ENCODE measurements at regions not wholly inside any gene's neighbourhood (a gene's known extent, or its start where the extent isn't known, plus 50 kb on each side); places are given as distances from the start of the nearest gene placed in this dataset.

- DNase-seq = no peak
- in situ Hi-C loops (cut with HindIII; ENCODE audit: low pct_ligation_motif_present, low sequenced_read_pairs) = no loop called here
- TF ChIP-seq CTCF (IDR thresholded peaks at IDR 0.05; ENCODE audit: low read depth, low read length, missing control alignments) = no peak
These were observed 279.1 kb upstream of the FMN2 start for GRCh38 chr1:239812580-239812979.

GRCh38 chr1:239814306-239814881, 277.3 kb upstream of the FMN2 start:
- peak; percentile 52 for DNase-seq
- Histone ChIP-seq H3K27ac (no peak overlapping the region), H3K27me3 (replicated peaks) (no peaks in the 10 kb centered on the region), H3K36me3 (replicated peaks) (no peaks in the 10 kb centered on the region), H3K4me3 (ENCODE audit: low read depth, low read length) (no peak overlapping the region)
- in situ Hi-C loops (cut with HindIII; ENCODE audit: low pct_ligation_motif_present, low sequenced_read_pairs) = no loop called here
- TF ChIP-seq CTCF (IDR thresholded peaks at IDR 0.05; ENCODE audit: low read depth, low read length, missing control alignments) = peak; percentile 21

More at GRCh38 chr1:239812580-239812979, 279.1 kb upstream of the FMN2 start:
- H3K4me3 ChIP-seq (ENCODE audit: low read depth, low read length) = no peak overlapping the region
- no peaks in the 10 kb centered on the region for H3K36me3 ChIP-seq (replicated peaks)
- H3K27me3 ChIP-seq (replicated peaks) = no peaks in the 10 kb centered on the region
- no peak overlapping the region for H3K27ac ChIP-seq

DNA sequence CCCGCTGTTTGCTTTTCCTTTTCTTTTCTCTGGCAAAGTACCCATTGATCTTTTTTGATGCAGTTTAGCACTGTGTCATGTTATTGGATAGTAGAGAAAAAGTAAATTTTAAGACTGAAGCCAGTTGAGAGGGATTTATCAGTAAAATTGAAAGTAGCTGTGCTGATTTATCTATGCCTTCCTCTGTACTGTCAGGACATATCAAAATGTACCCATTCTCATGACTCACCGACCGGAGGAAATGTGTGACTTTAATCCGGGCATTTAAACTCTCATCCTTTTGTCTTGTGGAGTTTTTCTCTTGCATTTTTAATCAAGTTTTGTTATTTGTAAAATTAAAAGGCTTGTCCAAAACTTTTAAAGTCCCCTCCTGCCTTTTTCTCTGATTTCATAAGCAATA, 276.6 kb upstream of the FMN2 start:
- Histone ChIP-seq H3K27me3 (replicated peaks) (no peaks in the 10 kb centered on the region), H3K27ac (no peak overlapping the region), H3K4me3 (ENCODE audit: low read depth, low read length) (no peak overlapping the region), H3K36me3 (replicated peaks) (no peaks in the 10 kb centered on the region)
- in situ Hi-C loops (cut with HindIII; ENCODE audit: low pct_ligation_motif_present, low sequenced_read_pairs) = no loop called here
- DNase-seq = no peak
- no peak for TF ChIP-seq CTCF (IDR thresholded peaks at IDR 0.05; ENCODE audit: low read depth, low read length, missing control alignments)

DNA sequence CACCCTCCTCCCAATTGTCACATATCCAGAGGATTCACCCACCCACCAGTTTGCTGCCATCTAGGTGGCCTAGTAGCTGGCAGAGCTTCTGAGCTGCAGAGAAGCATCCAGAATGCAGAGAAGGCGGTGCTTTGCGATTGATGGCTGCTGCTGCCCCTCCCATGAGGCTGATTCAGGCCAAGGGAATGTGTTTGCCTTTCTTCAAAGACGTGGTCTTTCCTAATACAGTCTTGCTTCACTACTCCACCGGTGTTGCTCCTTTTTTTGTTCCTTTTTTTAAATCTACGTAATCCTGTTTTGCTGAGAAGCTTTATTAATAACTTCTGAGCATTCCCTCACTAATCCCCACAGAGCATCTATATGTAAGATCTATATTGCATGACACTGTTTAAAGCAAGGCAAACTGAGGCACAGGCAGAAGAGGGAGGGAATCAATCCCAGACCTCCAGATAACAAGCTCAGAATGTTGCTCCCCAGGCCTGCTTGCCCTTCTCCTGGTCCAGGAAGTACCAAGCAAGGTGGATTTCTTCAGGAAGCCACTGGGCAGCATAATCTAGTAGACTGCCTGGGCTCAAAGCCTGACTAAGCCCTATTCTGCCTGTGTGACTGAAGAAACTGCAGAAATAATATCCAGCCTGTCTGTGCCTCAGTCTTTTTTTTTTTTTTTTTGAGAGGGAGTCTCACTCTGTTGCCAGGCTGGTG, 275.5 kb upstream of the FMN2 start:
- H3K36me3 ChIP-seq (replicated peaks) = no peaks in the 10 kb centered on the region
- no peaks in the 10 kb centered on the region for H3K27me3 ChIP-seq (replicated peaks)
- in situ Hi-C loops (cut with HindIII; ENCODE audit: low pct_ligation_motif_present, low sequenced_read_pairs) = no loop called here
- no peak for TF ChIP-seq CTCF (IDR thresholded peaks at IDR 0.05; ENCODE audit: low read depth, low read length, missing control alignments)
- peak; percentile 58 for DNase-seq
- no peak overlapping the region for H3K4me3 ChIP-seq (ENCODE audit: low read depth, low read length)
- no peak overlapping the region for H3K27ac ChIP-seq

DNA sequence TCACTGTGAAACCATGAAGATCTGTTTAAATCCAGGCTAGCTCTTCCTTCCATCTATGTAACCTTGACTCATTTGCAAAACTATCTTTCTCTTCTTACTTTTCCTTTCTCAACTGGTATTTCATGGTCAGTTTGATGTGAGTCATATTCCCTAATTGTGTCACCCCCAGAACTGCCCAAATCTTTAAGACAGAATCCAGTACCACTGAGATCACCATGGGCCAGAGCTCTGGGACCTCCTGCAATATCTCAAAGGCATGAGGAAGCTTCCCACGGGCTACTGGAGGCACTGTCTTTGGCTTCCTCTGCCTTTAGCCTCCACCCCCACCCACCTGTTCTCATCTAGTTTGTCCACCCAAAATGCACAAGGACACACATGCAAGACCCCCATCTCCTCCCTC, 274.4 kb upstream of the FMN2 start:
- no peak overlapping the region for H3K4me3 ChIP-seq (ENCODE audit: low read depth, low read length)
- in situ Hi-C loops (cut with HindIII; ENCODE audit: low pct_ligation_motif_present, low sequenced_read_pairs) = no loop called here
- no peaks in the 10 kb centered on the region for H3K27me3 ChIP-seq (replicated peaks)
- no peak for TF ChIP-seq CTCF (IDR thresholded peaks at IDR 0.05; ENCODE audit: low read depth, low read length, missing control alignments)
- no peak for DNase-seq
- no peak overlapping the region for H3K27ac ChIP-seq
- no peaks in the 10 kb centered on the region for H3K36me3 ChIP-seq (replicated peaks)

DNA sequence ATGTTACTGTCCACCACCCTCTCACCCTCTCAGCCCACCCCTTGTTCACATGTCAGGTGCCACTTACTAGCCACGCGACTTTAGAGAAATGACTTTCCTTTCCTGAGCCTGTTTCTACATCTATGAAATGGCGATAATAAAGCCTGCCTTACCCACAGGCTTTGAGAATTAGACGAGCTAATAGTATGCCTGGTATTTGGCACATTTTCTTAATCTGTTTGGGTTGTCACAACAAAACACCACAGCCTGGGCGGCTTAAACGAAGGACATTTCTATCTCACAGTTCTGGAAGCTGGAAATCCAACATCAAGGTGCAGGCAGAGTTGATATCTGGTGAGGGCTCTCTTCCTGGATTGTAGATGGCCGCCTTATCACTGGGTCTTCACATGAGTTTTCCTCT, 273.9 kb upstream of the FMN2 start:
- H3K4me3 ChIP-seq (ENCODE audit: low read depth, low read length) = no peak overlapping the region
- no peak overlapping the region for H3K27ac ChIP-seq
- DNase-seq = no peak
- in situ Hi-C loops (cut with HindIII; ENCODE audit: low pct_ligation_motif_present, low sequenced_read_pairs) = no loop called here
- H3K36me3 ChIP-seq (replicated peaks) = no peaks in the 10 kb centered on the region
- TF ChIP-seq CTCF (IDR thresholded peaks at IDR 0.05; ENCODE audit: low read depth, low read length, missing control alignments) = no peak
- H3K27me3 ChIP-seq (replicated peaks) = no peaks in the 10 kb centered on the region
